Chondrocyte (in vitro differentiated cells): ENCODE measurements at regions not wholly inside any gene's neighbourhood (a gene's known extent, or its start where the extent isn't known, plus 50 kb on each side); places are given as distances from the start of the nearest gene placed in this dataset.

Experiments used
- DNase-seq: peaks from one replicate; pipeline ENCODE4 v3.0.0; 2021; ENCODE audit warnings: mixed read lengths, low spot score
- H3K27ac Mint-ChIP-seq: one replicate; pipeline ENCODE4 v1.8.0; 2021; ENCODE audit warnings: mild to moderate bottlenecking, moderate library complexity, mixed read lengths; ENCODE audit not compliant: unreplicated experiment
- H3K27me3 Mint-ChIP-seq: 2 replicates; pipeline ENCODE4 v1.8.0; 2021; ENCODE audit warnings: low read depth, mixed read lengths
- H3K36me3 Mint-ChIP-seq: 2 replicates; pipeline ENCODE4 v1.8.0; 2021; ENCODE audit warnings: low read depth, mixed read lengths
- H3K4me1 Mint-ChIP-seq: 2 replicates; pipeline ENCODE4 v1.8.0; 2021; ENCODE audit warnings: low read depth, mild to moderate bottlenecking, mixed read lengths
- H3K4me3 Mint-ChIP-seq: one replicate; pipeline ENCODE4 v1.8.0; 2021; ENCODE audit warnings: mild to moderate bottlenecking, moderate library complexity, mixed read lengths; ENCODE audit not compliant: unreplicated experiment
- H3K9me3 Mint-ChIP-seq: 2 replicates; pipeline ENCODE4 v1.8.0; 2021; ENCODE audit warnings: low read depth, mixed read lengths
- CTCF ChIP-seq: fragments of 200-600 bp; sonication (generic); IDR thresholded peaks from 2 replicates; pipeline ENCODE4 v1.5.0; 2021; ENCODE audit warnings: antibody characterized with exemption, mild to moderate bottlenecking, moderate library complexity

DNA sequence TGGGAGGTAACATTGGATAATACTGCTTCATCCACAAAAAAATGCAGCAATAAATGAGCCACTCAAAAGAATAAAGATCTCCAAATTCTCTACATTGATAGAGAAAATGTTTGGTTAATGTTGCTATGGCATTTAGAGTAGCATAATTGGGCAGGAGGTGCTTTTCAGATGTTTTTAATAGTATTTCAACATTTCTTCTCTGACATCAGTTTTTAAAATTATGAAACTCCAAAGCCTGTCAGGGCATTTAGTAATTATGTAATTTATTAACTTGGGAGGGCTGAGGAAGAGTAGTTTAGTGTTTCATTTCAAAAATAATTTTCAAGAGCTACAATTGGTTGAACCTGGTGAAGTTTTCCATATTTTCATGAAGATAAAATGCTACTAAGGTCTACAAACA is 211.3 kb upstream of the INTU start:
- TF ChIP-seq CTCF = no peak
- Mint-ChIP-seq H3K4me1 (peaks cover 9% of the 10 kb centered on the region), H3K9me3 (peaks cover 2% of the 10 kb centered on the region), H3K4me3 (no peak overlapping the region), H3K36me3 (no peaks in the 10 kb centered on the region), H3K27ac (no peak overlapping the region), H3K27me3 (no peaks in the 10 kb centered on the region)
- no peak for DNase-seq

DNA sequence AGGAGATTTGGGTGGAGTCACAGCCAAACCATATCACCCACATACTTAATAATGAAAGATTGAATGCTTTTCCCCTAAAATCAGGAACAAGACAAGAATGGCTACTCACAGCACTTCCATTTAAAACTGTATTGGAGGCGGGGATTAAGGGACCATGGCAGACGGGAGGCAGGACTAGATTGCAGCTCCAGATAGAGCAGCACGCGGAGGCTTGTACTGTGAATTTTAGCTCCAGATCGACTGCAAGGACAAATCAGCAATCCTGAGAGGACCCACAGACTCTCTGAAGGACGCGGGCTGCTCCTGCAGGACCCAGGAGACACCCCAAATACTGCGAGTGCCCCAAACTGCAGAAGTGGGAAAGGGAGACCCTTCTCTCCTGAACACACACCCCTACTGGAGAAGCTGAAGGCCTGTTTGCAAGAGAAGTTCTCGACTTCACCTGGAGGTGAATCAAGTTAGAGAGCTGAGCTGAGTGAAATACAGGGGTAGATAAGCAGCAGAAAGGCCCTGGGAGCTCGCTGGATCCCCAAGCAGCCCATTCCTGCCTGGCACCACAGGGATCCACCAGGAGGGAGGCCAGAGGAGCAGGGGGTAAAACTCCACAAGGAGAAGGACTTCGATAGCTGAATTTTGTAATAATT is 207.4 kb upstream of the INTU start:
- Mint-ChIP-seq H3K36me3 (peaks cover 6% of the 10 kb centered on the region), H3K4me3 (no peak overlapping the region), H3K4me1 (peaks cover 4% of the 10 kb centered on the region), H3K27ac (no peak overlapping the region), H3K9me3 (peaks cover 23% of the 10 kb centered on the region), H3K27me3 (no peaks in the 10 kb centered on the region)
- TF ChIP-seq CTCF = no peak
- no peak for DNase-seq

GRCh38 chr4:127425851-127426250 is 206.9 kb upstream of the INTU start:
- Mint-ChIP-seq H3K27ac (no peak overlapping the region), H3K36me3 (peaks cover 6% of the 10 kb centered on the region), H3K27me3 (no peaks in the 10 kb centered on the region), H3K4me1 (peaks cover 4% of the 10 kb centered on the region), H3K9me3 (peaks cover 23% of the 10 kb centered on the region), H3K4me3 (no peak overlapping the region)
- DNase-seq = no peak
- TF ChIP-seq CTCF = no peak

DNA sequence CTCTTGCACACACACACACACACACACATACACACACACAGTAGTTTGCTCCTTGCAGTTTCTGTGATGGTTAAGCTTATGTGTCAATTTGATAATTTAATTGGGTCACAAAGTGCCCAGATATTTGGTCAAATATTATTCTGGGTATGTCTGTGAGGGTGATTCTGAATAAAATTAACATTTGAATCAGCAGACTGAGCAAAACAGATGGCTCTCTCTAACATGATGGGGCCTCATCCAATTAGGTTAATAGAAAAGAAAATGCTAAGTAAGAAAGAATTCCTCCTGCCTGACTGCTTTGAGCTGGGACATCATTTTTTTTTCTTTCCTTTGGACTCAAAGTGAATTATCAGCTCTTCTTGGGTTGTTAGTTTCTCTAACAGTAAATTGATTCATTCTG is 191.2 kb upstream of the INTU start:
- no peak overlapping the region for H3K27ac Mint-ChIP-seq
- no peak for TF ChIP-seq CTCF
- DNase-seq = no peak
- no peaks in the 10 kb centered on the region for H3K27me3 Mint-ChIP-seq
- peaks cover 3% of the 10 kb centered on the region for H3K9me3 Mint-ChIP-seq
- H3K4me3 Mint-ChIP-seq = no peak overlapping the region
- H3K36me3 Mint-ChIP-seq = peaks cover 2% of the 10 kb centered on the region
- H3K4me1 Mint-ChIP-seq = peaks cover 7% of the 10 kb centered on the region

- Mint-ChIP-seq H3K9me3 (no peaks in the 10 kb centered on the region), H3K4me1 (no peaks in the 10 kb centered on the region), H3K27ac (no peak overlapping the region), H3K4me3 (no peak overlapping the region), H3K27me3 (peaks cover 4% of the 10 kb centered on the region), H3K36me3 (no peaks in the 10 kb centered on the region)
- DNase-seq = no peak
- no peak for TF ChIP-seq CTCF
These were observed 187.3 kb upstream of the INTU start for GRCh38 chr4:127445471-127445870.
